ENCODE measurements at regions not wholly inside any gene's neighbourhood (a gene's known extent, or its start where the extent isn't known, plus 50 kb on each side); places are given as distances from the start of the nearest gene placed in this dataset.

DNA sequence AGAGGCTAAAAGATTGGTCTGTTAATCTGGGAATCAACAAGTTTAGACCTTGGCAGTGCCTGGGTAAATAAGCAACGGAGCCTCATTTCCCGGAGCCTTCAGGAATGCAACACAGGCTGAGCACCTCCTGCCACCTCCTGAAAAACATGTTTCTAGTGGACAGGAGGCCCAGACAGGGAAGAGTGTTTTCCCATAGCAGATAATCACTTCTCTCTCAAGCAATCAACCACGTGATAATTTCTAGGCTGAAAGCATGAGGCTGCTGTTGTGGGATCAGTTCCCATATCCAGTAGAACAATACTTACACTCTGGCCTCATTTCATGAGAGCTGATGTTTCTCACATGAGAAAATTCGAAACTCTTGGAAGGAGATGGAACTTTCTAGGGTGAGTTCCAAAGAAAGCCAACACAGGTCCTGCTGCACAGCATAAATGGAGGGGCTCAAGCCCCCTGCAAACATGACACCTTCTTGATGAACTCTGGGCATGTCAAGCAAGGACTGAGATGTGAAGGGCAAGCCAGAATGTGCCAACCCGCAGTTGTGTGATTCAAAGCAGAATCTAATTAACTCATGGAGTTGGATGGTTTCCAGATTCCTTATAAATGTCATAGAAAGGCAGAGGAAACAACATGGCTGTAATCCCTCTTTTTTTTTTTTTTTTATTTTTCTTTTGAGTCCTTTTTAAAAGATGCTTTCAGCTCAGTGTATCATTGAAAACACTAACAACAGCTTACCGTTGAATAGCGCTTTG lies 228.5 kb upstream of the SESN3 start:
- Histone ChIP-seq H3K4me3 (ENCODE audit: extremely low read depth in 1 of 4, insufficient read depth in 2 of 4, low read depth in 3 of 4, low read length in 4 of 4) (no peak overlapping the region), H2AFZ (ENCODE audit: low read length) (no peak overlapping the region), H3K79me1 (ENCODE audit: low read depth, low read length) (no peaks in the 10 kb centered on the region; the same call in 1 of the 2 replicates)
- no peak for TF ChIP-seq BRCA1 (IDR thresholded peaks at IDR 0.05; ENCODE audit: low read depth, low read length)
- no peak for TF ChIP-seq RFX5 (IDR thresholded peaks at IDR 0.05; ENCODE audit: borderline replicate concordance, low read depth, low read length)
- TF ChIP-seq, protein P1, sequence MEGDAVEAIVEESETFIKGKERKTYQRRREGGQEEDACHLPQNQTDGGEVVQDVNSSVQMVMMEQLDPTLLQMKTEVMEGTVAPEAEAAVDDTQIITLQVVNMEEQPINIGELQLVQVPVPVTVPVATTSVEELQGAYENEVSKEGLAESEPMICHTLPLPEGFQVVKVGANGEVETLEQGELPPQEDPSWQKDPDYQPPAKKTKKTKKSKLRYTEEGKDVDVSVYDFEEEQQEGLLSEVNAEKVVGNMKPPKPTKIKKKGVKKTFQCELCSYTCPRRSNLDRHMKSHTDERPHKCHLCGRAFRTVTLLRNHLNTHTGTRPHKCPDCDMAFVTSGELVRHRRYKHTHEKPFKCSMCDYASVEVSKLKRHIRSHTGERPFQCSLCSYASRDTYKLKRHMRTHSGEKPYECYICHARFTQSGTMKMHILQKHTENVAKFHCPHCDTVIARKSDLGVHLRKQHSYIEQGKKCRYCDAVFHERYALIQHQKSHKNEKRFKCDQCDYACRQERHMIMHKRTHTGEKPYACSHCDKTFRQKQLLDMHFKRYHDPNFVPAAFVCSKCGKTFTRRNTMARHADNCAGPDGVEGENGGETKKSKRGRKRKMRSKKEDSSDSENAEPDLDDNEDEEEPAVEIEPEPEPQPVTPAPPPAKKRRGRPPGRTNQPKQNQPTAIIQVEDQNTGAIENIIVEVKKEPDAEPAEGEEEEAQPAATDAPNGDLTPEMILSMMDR (IDR thresholded peaks at IDR 0.05; ENCODE audit: control extremely low read depth in 1 of 3, insufficient read depth in 1 of 3, low read depth in 1 of 3, low read length in 3 of 3), result no peak

More for the DNA sequence above, 228.5 kb upstream of the SESN3 start:
- Histone ChIP-seq H2BK120ac (replicated peaks; ENCODE audit: low read depth, low read length) (no peak overlapping the region), H2BK5ac (ENCODE audit: low read depth, low read length) (no peak overlapping the region), H3K4me2 (ENCODE audit: insufficient read depth in 1 of 2, low read depth in 2 of 2, low read length in 2 of 2) (no peak overlapping the region), H3K14ac (ENCODE audit: insufficient read length) (no peak overlapping the region), H4K5ac (ENCODE audit: insufficient read length, low read depth, low read length) (no peak overlapping the region), H2AK5ac (ENCODE audit: low read depth, low read length) (no peak overlapping the region), H3K23me2 (ENCODE audit: low read depth, low read length) (no peaks in the 10 kb centered on the region; the same call in 1 of the 2 replicates), H3K9me3 (ENCODE audit: insufficient read depth in 2 of 2, low read depth in 1 of 2, low read length in 1 of 2) (no peaks in the 10 kb centered on the region), H3K23ac (ENCODE audit: insufficient read length) (no peak overlapping the region), H3K18ac (ENCODE audit: extremely low read depth, low read length) (no peak overlapping the region), H3K9ac (replicated peaks in 1 of 4; ENCODE audit: extremely low read depth in 1 of 4, low read depth in 3 of 4, low read length in 3 of 4) (no peak overlapping the region), H4K8ac (ENCODE audit: extremely low read depth, insufficient read depth, low read length) (no peak overlapping the region), H3K27ac (ENCODE audit: low read depth, low read length) (no peak overlapping the region), H3K27me3 (replicated peaks in 1 of 4; ENCODE audit: control insufficient read depth in 3 of 4, extremely low read depth in 1 of 4, insufficient read depth in 3 of 4, low read length in 3 of 4) (no peaks in the 10 kb centered on the region), H4K20me1 (replicated peaks in 1 of 2; ENCODE audit: control insufficient read depth in 1 of 2, insufficient read depth in 2 of 2, low read length in 2 of 2) (no peaks in the 10 kb centered on the region), H3K4me1 (replicated peaks in 1 of 4; ENCODE audit: control insufficient read depth in 3 of 4, insufficient read depth in 4 of 4, low read length in 3 of 4) (no peaks in the 10 kb centered on the region), H2BK15ac (ENCODE audit: low read length) (no peak overlapping the region), H3K4ac (replicated peaks; ENCODE audit: insufficient read length, low read depth, low read length) (no peak overlapping the region), H2BK12ac (ENCODE audit: low read depth, low read length) (no peak overlapping the region), H3K36me3 (ENCODE audit: control insufficient read depth in 2 of 4, insufficient read depth in 4 of 4, low read length in 3 of 4) (no peaks in the 10 kb centered on the region; a peak in 1 of 8 replicates), H3K56ac (replicated peaks; ENCODE audit: insufficient read length, low read depth, low read length) (no peak overlapping the region), H4K91ac (replicated peaks; ENCODE audit: insufficient read length, low read length) (no peak overlapping the region), H3K79me2 (ENCODE audit: control insufficient read depth in 1 of 2, insufficient read depth in 2 of 2, low read length in 2 of 2) (no peaks in the 10 kb centered on the region), H2BK20ac (ENCODE audit: low read length) (no peak overlapping the region)
- POLR2A ChIA-PET (ENCODE audit: partially characterized antibody), result no interaction called here
- WGBS, 2 experiments (ENCODE audit: extremely low coverage in 1 of 2, insufficient coverage in 1 of 2, insufficient read length in 1 of 2, insufficient replicate concordance in 2 of 2, low coverage in 1 of 2, low lambda C conversion rate in 2 of 2, missing lambda C conversion rate in 1 of 2), result 93% methylated on average over 7 of the region's 7 CpGs; no CpG with 5 or more reads in 1 of the 2 experiments
- CTCF ChIA-PET (ENCODE audit: partially characterized antibody), result no interaction called here
- DNase-seq (ENCODE audit: low read depth in 1 of 2, low spot score in 2 of 2) (no peak), FAIRE-seq (no peak)
